PC-9 (cell line): ENCODE measurements at regions not wholly inside any gene's neighbourhood (a gene's known extent, or its start where the extent isn't known, plus 50 kb on each side); places are given as distances from the start of the nearest gene placed in this dataset.
"Not testable (repeated sequence)": the region's sequence is repeated elsewhere in the genome, so short reads cannot be mapped to it uniquely, and the experiment has no call there.

Experiments
- BruUV-seq: library from RNA; stranded (reverse); fragments of 400-500 nt; replicated peaks from 2 replicates; lab custom pipeline; 2021; lab: Mats Ljungman, UMichigan
- CTCF ChIA-PET: fragments of 300-600 bp; sonication (Branson Sonifier 250); formaldehyde crosslinking; loops from one replicate; lab custom pipeline; 2022; ENCODE audit warnings: antibody characterized with exemption; lab: Charles Lee
- POLR2A ChIA-PET: fragments of 300-600 bp; sonication (Branson Sonifier 250); formaldehyde crosslinking; loops from one replicate; lab custom pipeline; 2022; ENCODE audit warnings: antibody characterized with exemption; ENCODE audit not compliant: unreplicated experiment; lab: Charles Lee
- DNase-seq, 2 experiments: peaks; one replicate each; pipeline versions ENCODE4 v3.0.0 to v3.0.0-alpha.2; 2015 to 2022; ENCODE audit warnings: mixed read lengths in 1 of 2
- H2AFZ ChIP-seq: fragments of 200-600 bp; sonication (generic); 2 replicates; pipeline ENCODE4 v1.8.1; 2017; ENCODE audit warnings: antibody characterized with exemption
- H3F3A ChIP-seq: fragments of 200-600 bp; sonication (generic); 2 replicates; pipeline ENCODE4 v1.8.1; 2017; ENCODE audit warnings: antibody characterized with exemption, mild to moderate bottlenecking, low read depth; ENCODE audit not compliant: insufficient read depth
- H3K27ac ChIP-seq: fragments of 200-600 bp; sonication (generic); 2 replicates; pipeline ENCODE4 v1.6.1; 2016; ENCODE audit warnings: mixed run types
- H3K27me3 ChIP-seq: fragments of 200-600 bp; sonication (generic); 2 replicates; pipeline ENCODE4 v1.6.1; 2016; ENCODE audit warnings: low read depth, mixed run types; ENCODE audit not compliant: insufficient read depth
- H3K36me3 ChIP-seq: fragments of 200-600 bp; sonication (generic); 2 replicates; pipeline ENCODE4 v1.6.1; 2016; ENCODE audit warnings: low read depth, mixed run types
- H3K4me1 ChIP-seq: fragments of 200-600 bp; sonication (generic); replicated peaks from 2 replicates; pipeline ENCODE4 v1.6.1; 2016; ENCODE audit warnings: mixed run types; ENCODE audit not compliant: insufficient read depth
- H3K4me2 ChIP-seq: fragments of 200-600 bp; sonication (generic); 2 replicates; pipeline ENCODE4 v1.6.1; 2017; ENCODE audit warnings: mixed run types
- H3K4me3 ChIP-seq: fragments of 200-600 bp; sonication (generic); 2 replicates; pipeline ENCODE4 v1.6.1; 2016; ENCODE audit warnings: mixed run types
- H3K79me2 ChIP-seq: fragments of 200-600 bp; sonication (generic); 2 replicates; pipeline ENCODE4 v1.6.1; 2017; ENCODE audit warnings: low read depth, mixed run types
- H3K9me2 ChIP-seq: fragments of 200-600 bp; sonication (generic); 2 replicates; pipeline ENCODE4 v1.8.1; 2017; ENCODE audit warnings: mild to moderate bottlenecking; ENCODE audit not compliant: insufficient read depth
- H3K9me3 ChIP-seq: fragments of 200-600 bp; sonication (generic); 2 replicates; pipeline ENCODE4 v1.8.1; 2016; ENCODE audit warnings: low read depth; ENCODE audit not compliant: insufficient read depth
- H4K20me1 ChIP-seq: fragments of 200-600 bp; sonication (generic); 2 replicates; pipeline ENCODE4 v1.8.1; 2017; ENCODE audit not compliant: insufficient read depth
- EZH2 ChIP-seq: fragments of 200-600 bp; sonication (generic); IDR thresholded peaks from 2 replicates; pipeline ENCODE4 v1.8.0; 2017; ENCODE audit warnings: antibody characterized with exemption, low read depth
- intact Hi-C: fragments of 100-400 bp; cut with micrococcal nuclease; formaldehyde crosslinking; loops from one replicate; pipeline ENCODE4 v1.10.0; 2022; ENCODE audit not compliant: unreplicated experiment
- TF ChIP-seq, protein P1 (sequence below): fragments of 200-600 bp; sonication (generic); conservative IDR thresholded peaks from 2 replicates; pipeline ENCODE4 v1.6.1; 2017; ENCODE audit warnings: mixed run types, antibody characterized with exemption, mild to moderate bottlenecking, moderate library complexity

DNA sequence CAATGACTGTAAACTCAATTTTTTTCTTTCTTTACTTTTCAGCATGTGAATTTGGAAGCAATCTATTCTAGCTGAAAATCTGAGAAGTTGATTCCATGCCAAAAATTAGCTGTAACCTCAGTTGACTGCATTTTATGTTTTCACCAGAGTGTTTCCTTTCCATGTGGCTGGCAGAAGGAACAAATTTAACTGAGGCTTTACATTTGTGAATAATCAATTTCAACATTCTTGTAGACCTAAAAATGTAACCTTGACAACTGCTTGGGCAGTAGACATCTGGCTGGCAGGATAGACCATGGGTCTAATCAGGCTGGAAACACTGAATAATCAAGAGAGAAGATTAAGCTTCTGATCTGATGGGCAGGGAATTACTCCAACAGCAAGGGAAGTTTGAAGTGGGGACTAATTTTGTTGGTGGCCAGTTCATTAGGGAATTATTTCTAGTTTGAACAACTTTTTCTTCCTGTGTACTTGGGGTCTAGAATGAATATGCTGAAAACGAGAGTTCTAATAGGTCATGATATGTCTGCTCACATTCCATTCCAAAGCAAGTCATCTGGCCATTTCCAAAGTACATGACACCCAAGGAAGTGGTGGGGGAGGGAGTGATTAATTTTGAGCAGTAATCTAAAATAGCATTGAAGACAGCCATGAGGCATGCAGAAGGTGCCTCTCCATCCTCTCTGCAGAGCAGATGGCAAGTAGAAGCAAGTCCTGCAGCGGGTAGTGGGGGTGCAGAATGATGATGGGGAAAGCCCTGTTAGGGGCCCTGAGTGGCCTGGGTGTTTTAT lies 68.2 kb downstream of the ATP23 start:
- intact Hi-C loops: no loop called here
- no peaks in the 10 kb centered on the region for H3K79me2 ChIP-seq
- H3K4me3 ChIP-seq: no peak overlapping the region
- no TSS peak for BruUV-seq
- no peaks in the 10 kb centered on the region for H3K4me1 ChIP-seq
- POLR2A ChIA-PET: no interaction called here
- H3K9me2 ChIP-seq: no peaks in the 10 kb centered on the region
- no peaks in the 10 kb centered on the region for H4K20me1 ChIP-seq
- CTCF ChIA-PET: no interaction called here
- no peaks in the 10 kb centered on the region for H3F3A ChIP-seq
- no peaks in the 10 kb centered on the region for H3K27me3 ChIP-seq
- TF ChIP-seq, protein P1, sequence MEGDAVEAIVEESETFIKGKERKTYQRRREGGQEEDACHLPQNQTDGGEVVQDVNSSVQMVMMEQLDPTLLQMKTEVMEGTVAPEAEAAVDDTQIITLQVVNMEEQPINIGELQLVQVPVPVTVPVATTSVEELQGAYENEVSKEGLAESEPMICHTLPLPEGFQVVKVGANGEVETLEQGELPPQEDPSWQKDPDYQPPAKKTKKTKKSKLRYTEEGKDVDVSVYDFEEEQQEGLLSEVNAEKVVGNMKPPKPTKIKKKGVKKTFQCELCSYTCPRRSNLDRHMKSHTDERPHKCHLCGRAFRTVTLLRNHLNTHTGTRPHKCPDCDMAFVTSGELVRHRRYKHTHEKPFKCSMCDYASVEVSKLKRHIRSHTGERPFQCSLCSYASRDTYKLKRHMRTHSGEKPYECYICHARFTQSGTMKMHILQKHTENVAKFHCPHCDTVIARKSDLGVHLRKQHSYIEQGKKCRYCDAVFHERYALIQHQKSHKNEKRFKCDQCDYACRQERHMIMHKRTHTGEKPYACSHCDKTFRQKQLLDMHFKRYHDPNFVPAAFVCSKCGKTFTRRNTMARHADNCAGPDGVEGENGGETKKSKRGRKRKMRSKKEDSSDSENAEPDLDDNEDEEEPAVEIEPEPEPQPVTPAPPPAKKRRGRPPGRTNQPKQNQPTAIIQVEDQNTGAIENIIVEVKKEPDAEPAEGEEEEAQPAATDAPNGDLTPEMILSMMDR: no peak
- no peak for TF ChIP-seq EZH2
- no peaks in the 10 kb centered on the region for H3K9me3 ChIP-seq
- no peak overlapping the region for H3K4me2 ChIP-seq
- DNase-seq: no peak
- no peak overlapping the region for H3K27ac ChIP-seq
- no peak overlapping the region for H2AFZ ChIP-seq
- H3K36me3 ChIP-seq: no peaks in the 10 kb centered on the region

DNA sequence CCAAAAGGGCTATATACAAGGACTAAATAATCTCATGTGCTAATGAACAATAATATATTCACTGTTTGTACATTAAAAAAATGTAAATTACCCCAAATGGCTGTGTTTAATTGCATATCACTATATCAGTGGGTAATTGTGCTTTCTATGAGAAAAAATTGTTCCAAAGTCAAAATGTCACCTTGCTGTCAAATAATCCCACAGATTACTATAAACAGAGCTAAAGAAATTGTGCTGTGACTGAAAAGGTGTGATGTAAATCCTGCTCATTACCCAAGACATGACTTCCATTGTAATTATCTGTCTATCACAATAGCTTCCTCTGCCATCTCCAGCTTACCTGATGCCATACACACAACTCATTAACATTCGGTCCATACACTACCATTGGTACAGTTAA lies 70.3 kb downstream of the ATP23 start:
- H3F3A ChIP-seq: no peaks in the 10 kb centered on the region
- no peak overlapping the region for H3K27ac ChIP-seq
- no peaks in the 10 kb centered on the region for H3K4me1 ChIP-seq
- H3K4me2 ChIP-seq: no peak overlapping the region
- H3K9me2 ChIP-seq: no peaks in the 10 kb centered on the region
- BruUV-seq: no TSS peak
- ChIA-PET POLR2A (no interaction called here), CTCF (no interaction called here)
- DNase-seq: no peak
- H3K27me3 ChIP-seq: no peaks in the 10 kb centered on the region
- no peaks in the 10 kb centered on the region for H3K36me3 ChIP-seq
- no peak overlapping the region for H3K4me3 ChIP-seq
- H2AFZ ChIP-seq: no peak overlapping the region
- no peaks in the 10 kb centered on the region for H3K79me2 ChIP-seq
- TF ChIP-seq, protein P1: no peak
- no peak for TF ChIP-seq EZH2
- no peaks in the 10 kb centered on the region for H4K20me1 ChIP-seq
- no peaks in the 10 kb centered on the region for H3K9me3 ChIP-seq
- intact Hi-C loops: no loop called here

DNA sequence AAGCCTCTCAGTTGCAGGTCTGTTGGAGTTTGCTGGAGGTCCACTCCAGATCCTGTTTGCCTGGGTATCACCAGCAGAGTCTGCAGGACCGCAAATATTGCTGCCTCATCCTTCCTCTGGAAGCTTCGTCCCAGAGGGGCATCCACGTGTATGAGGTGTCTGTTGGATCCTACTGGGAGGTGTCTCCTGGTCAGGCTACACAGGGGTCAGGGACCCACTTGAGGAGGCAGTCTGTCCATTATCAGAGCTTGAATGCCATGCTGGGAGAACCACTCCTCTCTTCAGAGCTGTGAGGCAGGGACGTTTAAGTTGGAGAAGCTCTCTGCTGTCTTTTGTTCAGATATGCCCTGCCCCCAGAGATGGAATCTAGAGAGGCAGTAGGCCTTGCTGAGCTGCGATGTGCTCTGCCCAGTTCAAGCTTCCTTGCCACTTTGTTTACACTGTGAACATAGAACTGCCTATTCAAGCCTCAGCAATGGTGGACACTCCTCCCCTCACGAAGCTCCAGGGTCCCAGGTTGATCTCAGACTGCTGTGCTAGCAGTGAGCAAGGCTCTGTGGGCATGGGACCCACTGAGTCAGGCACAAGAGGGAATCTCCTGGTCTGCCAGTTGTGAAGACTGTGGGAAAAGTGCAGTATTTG lies 81.1 kb downstream of the ATP23 start:
- H3K9me3 ChIP-seq, H3K79me2 ChIP-seq, H3K4me2 ChIP-seq, BruUV-seq, H3K4me1 ChIP-seq, H3K27ac ChIP-seq, DNase-seq, H3F3A ChIP-seq, H3K9me2 ChIP-seq, H3K36me3 ChIP-seq, POLR2A ChIA-PET, H3K4me3 ChIP-seq, H2AFZ ChIP-seq, CTCF ChIA-PET, H3K27me3 ChIP-seq, H4K20me1 ChIP-seq, intact Hi-C loops: not testable (repeated sequence)
